GM19395 (cell line): ENCODE measurements at regions not wholly inside any gene's neighbourhood (a gene's known extent, or its start where the extent isn't known, plus 50 kb on each side); places are given as distances from the start of the nearest gene placed in this dataset.
"Not testable (repeated sequence)": the region's sequence is repeated elsewhere in the genome, so short reads cannot be mapped to it uniquely, and the experiment has no call there.

Experiments
- ATAC-seq: cut with Tn5 transposase; IDR thresholded peaks from one replicate; pipeline ENCODE4 v1.9.1; 2021; ENCODE audit warnings: mild to moderate bottlenecking, moderate library complexity; ENCODE audit not compliant: unreplicated experiment

DNA sequence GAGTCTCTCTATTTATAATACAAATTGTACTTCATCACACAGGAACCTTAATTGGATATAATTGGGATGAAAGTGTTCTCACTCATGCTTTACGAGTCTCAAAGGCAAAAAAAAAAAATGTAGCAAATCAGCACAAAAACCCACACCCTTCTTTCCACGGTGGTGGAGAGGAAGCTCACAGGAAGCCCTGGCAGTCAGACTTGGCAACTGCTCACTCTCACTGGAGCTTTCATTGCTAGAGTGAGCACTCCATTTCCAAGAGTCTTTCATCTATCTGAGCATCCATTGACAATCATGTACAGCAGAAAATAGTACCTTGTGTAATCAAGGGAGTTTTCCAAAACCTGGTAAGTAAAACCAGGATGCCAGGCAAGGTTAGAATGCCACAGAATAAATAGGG lies 2159.4 kb upstream of the AGA start:
- no peak for ATAC-seq

DNA sequence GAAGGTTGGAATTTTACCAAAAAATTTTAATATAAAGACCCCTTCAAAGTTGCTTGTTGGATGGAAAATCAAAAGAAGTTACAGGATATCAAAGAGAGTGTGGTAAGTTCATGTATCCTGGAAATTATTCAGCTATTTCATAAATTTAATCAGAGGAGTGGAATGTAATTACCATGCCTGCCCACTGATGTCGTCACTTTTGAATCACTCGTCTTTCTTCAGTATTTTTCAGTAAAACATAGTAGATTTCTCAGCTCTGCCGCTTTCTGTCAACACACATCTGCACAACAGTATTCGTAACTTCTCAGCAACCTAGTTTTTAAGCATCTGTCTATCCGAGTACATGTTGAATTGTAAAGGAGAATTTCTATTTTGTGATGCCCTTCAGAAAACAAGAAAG lies 2163.0 kb upstream of the AGA start:
- no peak for ATAC-seq

DNA sequence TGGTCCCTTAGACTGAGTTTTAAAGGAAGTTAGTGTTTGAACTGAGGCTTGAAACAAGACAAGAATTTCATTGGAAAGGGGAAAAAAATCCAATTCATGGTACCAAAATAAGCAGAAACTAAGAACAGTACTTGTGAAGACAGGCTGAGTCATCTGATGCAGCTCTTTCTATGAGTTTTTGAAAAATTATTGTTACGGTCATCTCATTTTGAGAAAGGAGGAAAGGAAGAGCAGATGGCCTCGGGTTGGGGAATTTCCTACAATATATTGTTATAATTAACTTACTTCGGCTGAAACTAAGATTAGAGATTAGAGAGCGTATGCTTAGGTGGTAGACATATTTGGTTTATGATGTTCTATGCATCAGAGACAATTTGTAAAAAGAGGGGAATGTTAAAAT lies 2164.8 kb upstream of the AGA start:
- no peak for ATAC-seq

- no peak for ATAC-seq
Observed at GRCh38 chr4:179615704-179616103, 2173.5 kb upstream of the AGA start.

GRCh38 chr4:179618966-179619365 lies 2176.7 kb upstream of the AGA start:
- ATAC-seq = no peak

DNA sequence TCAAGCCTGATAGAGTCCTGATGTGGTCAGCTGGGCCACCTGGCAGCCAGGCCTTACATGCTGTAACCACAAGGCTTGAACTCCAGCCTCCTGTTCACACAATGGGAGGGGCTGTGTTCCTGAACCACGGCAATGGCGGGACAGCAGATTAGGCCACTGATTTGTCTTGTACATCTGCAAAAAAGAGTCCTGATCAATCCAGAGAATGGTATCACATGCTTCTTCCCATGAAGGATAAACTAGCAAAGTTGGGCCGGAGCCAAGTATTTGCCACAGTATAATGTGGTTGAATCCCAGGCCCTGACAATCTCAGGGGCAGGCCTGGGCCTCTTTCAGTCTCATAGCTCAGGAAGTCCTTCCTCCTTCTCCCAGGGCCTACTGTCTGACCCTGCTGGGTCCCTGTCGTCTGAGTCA lies 2182.5 kb upstream of the AGA start:
- ATAC-seq = no peak

DNA sequence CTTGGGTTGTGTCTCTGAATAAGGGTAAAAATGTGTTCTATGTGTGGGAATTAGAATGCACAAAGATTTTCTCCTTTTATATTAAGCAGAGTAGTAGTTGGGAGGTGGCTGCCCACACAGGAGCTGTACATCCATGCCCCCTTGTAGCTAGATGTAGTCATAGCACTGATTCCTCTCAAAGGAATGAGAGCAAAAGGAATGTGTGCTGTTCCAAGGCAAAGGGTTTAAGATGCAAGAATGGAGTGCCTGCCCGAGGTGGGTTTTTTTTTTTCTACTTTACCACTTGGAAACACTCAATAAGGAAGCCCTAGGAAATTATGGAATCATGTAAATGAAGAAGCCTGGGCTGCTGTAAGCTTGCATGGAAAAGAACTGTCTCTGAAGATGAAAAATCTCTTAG lies 2183.2 kb upstream of the AGA start:
- ATAC-seq = no peak

- no peak for ATAC-seq
Observed at GRCh38 chr4:179626687-179627086, 2184.4 kb upstream of the AGA start.

GRCh38 chr4:179631321-179631720 lies 2189.1 kb upstream of the AGA start:
- ATAC-seq = no peak

GRCh38 chr4:179634862-179635261 lies 2192.6 kb upstream of the AGA start:
- ATAC-seq = no peak

- ATAC-seq = no peak
Observed at GRCh38 chr4:179662522-179662921, 2220.3 kb upstream of the AGA start.

GRCh38 chr4:179663641-179664429 lies 2221.6 kb upstream of the AGA start:
- no peak for ATAC-seq

DNA sequence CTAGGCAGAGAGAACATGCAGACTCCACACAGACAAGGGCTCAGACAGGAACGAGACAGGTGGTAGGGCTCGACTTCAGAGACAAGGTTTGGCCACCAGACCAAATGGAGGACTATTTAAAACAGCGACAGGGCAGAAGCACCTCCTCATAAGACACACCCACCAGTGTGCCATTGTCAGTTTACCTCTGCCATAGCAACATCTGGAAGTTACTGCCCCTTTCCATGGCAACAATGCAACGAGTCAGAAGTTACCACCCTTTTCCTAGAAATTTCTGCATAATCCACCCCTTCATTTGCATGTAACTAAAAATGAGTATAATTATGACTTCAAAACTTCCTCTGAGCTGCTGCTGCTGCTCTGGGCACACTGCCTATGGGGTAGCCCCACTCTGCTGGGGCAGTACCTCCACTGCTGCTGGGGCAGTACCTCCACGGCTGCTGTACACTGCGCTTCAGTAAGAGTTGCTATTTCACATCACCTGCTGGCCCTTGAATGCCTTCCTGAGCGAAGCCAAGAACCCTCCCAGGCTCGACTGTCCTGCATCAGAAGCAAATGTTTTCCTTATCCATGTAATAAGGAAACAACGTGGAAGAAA lies 2222.3 kb upstream of the AGA start:
- ATAC-seq = no peak

DNA sequence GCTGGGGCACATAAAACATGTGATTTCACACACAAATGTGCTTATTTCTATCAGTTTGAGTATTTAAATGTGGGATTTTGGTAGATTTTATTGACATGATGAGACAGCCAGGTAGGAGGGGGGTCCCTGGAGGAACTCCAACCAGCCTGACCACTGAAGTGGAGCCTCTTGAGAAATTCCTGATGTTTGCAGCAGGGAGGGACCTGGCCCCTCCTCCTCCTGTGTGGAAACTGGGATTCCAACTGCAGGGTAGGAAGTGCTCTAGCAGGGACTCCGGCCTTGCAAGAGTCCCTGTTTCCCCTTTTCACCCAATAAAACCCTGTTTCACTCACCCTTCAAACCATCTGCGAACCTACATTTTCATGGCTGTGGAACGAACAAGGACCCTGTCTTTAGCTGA lies 2224.0 kb upstream of the AGA start:
- ATAC-seq = no peak

GRCh38 chr4:179671609-179672008 lies 2229.4 kb upstream of the AGA start:
- no peak for ATAC-seq

- no peak for ATAC-seq
Observed at GRCh38 chr4:179678093-179678814, 2236.0 kb upstream of the AGA start.

GRCh38 chr4:179683661-179684060 lies 2241.4 kb upstream of the AGA start:
- ATAC-seq = not testable (repeated sequence)

DNA sequence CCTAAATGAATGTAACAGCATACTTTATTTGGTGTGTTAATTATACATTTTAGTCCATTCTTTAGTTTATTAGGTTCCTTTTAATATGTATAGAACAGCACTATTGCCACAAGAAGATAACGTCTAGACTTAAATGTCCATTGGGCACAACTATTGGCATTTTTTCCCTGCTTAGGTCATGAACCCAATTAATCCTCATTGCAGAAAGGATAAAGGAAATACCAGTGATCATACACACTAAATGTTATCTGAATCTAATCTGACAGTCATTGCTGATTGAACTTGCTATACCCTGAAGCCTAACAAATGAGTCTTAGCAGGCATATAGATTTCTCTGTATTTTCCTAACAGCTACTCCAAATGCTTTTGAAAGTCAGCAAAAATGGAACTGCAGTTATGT lies 2250.0 kb upstream of the AGA start:
- no peak for ATAC-seq

GRCh38 chr4:179695175-179695574 lies 2252.9 kb upstream of the AGA start:
- no peak for ATAC-seq

- ATAC-seq = no peak
Observed at GRCh38 chr4:179698321-179698720, 2256.1 kb upstream of the AGA start.

DNA sequence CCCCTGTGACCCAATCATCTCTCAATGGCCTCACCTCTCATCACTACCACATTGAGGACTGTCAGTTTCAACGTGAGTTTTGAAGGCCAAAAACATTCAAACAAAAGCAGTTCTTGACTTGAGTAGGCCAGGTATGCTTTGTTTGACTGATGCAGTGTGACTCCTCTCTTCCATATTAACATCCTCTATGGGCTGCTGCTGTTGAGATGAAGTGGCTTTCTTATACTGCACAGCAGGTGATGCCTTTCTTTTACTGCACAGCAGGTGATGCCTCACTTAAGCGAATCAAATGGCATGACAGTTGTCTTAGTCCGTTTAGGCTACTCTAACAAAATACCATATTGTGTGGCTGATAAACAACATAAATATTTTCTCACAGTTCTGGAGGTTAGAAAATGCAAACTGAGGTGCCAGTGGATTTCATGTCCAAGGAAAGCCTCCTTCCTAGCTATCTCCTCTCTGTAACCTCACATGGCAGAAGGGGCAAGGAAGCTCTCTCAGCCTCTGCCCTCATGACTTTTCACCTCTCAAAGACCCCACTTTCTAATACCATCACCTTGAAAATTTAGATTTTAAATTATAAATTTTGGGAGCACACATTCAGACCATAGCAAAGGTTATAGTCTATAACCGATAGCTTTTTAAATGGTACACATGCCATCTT lies 2267.9 kb upstream of the AGA start:
- no peak for ATAC-seq
